NB4 (cell line): ENCODE measurements at regions not wholly inside any gene's neighbourhood (a gene's known extent, or its start where the extent isn't known, plus 50 kb on each side); places are given as distances from the start of the nearest gene placed in this dataset.

Experiments
- CTCF ChIP-seq: IDR thresholded peaks from one replicate; pipeline ENCODE4 v1.5.1; 2012; ENCODE audit warnings: low read depth, low read length
- POLR2A ChIP-seq: IDR thresholded peaks from 2 replicates; pipeline ENCODE4 v1.6.1; 2011; ENCODE audit warnings: mild to moderate bottlenecking; ENCODE audit not compliant: insufficient read length; ENCODE audit errors: extremely low read depth
- TF ChIP-seq, protein P1 (sequence below): IDR thresholded peaks from 2 replicates; pipeline ENCODE4 v1.6.1; 2011; ENCODE audit warnings: low read depth, low read length

DNA sequence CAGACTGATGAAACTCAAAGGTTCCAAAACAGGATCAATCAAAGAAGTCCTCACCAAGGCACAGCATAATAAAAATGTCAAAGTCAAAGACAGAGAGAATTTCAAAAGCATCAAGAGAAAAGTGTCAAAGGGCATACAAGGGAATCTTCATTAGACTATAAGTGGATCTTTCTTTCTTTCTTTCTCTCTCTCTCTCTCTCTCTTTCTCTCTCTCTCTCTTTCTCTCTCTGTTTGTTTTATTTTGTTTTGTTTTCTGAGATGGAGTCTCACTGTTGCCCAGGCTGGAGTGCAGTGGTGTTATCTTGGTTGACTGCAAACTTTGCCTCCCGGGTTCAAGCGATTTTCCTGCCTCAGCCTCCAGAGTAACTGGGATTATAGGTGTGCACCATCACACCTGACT lies 148.3 kb upstream of the CD180 start:
- TF ChIP-seq, protein P1, sequence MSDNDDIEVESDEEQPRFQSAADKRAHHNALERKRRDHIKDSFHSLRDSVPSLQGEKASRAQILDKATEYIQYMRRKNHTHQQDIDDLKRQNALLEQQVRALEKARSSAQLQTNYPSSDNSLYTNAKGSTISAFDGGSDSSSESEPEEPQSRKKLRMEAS = no peak
- TF ChIP-seq CTCF (no peak), POLR2A (no peak)
